Panc1 (cell line): ENCODE measurements at regions not wholly inside any gene's neighbourhood (a gene's known extent, or its start where the extent isn't known, plus 50 kb on each side); places are given as distances from the start of the nearest gene placed in this dataset.
"Not testable (repeated sequence)": the region's sequence is repeated elsewhere in the genome, so short reads cannot be mapped to it uniquely, and the experiment has no call there.

Experiments used
- ATAC-seq: fragments of 200-7000 bp; cut with Tn5 transposase; 2 replicates; pipeline ENCODE4 v1.9.1; 2020; ENCODE audit warnings: mild to moderate bottlenecking, moderate library complexity
- BruUV-seq: library from RNA; stranded (reverse); fragments of 400-500 nt; replicated peaks from 2 replicates; lab custom pipeline; 2021; lab: Mats Ljungman, UMichigan
- CTCF ChIA-PET: fragments of 300-600 bp; sonication (Branson Sonifier 250); formaldehyde crosslinking; loops from one replicate; lab custom pipeline; 2022; ENCODE audit warnings: antibody characterized with exemption; lab: Charles Lee
- POLR2A ChIA-PET: fragments of 300-600 bp; sonication (Branson Sonifier 250); formaldehyde crosslinking; loops from one replicate; lab custom pipeline; 2022; ENCODE audit warnings: antibody characterized with exemption; lab: Charles Lee
- DNase-seq: peaks from one replicate; pipeline ENCODE4 v3.0.0-alpha.2; 2010; ENCODE audit warnings: low read depth, low spot score
- H3K27ac ChIP-seq: 2 replicates; pipeline ENCODE4 v1.5.1; 2011; ENCODE audit warnings: mild to moderate bottlenecking, low read length, inconsistent platforms
- H3K27me3 ChIP-seq: fragments of 200-500 bp; sonication (Bioruptor generic); 2 replicates; pipeline ENCODE4 v1.6.0; 2014; ENCODE audit warnings: low read length, inconsistent platforms; ENCODE audit not compliant: control insufficient read depth, insufficient read depth
- H3K36me3 ChIP-seq: fragments of 200-500 bp; sonication (Bioruptor generic); 2 replicates; pipeline ENCODE4 v1.5.1; 2014; ENCODE audit warnings: inconsistent platforms, mild to moderate bottlenecking, low read length, moderate library complexity; ENCODE audit not compliant: control insufficient read depth, insufficient read depth
- H3K4me1 ChIP-seq: 2 replicates; pipeline ENCODE4 v1.5.1; 2011; ENCODE audit warnings: inconsistent platforms, mild to moderate bottlenecking, low read length, moderate library complexity; ENCODE audit not compliant: control insufficient read depth, insufficient read depth
- H3K4me3 ChIP-seq, 2 experiments: 2 replicates each; pipeline ENCODE4 v1.5.1; 2011 to 2012; ENCODE audit warnings: low read depth in 2 of 2, low read length in 2 of 2, mild to moderate bottlenecking in 2 of 2, inconsistent platforms in 1 of 2, moderate library complexity in 1 of 2
- H3K9me3 ChIP-seq: fragments of 200-500 bp; sonication (Bioruptor generic); 2 replicates; pipeline ENCODE4 v1.5.1; 2014; ENCODE audit warnings: low read depth, mild to moderate bottlenecking, inconsistent platforms, low read length, moderate library complexity; ENCODE audit not compliant: control insufficient read depth, insufficient read depth
- POLR2AphosphoS5 ChIP-seq: IDR thresholded peaks from 2 replicates; pipeline ENCODE4 v1.6.1; 2012; ENCODE audit warnings: mild to moderate bottlenecking, low read depth, low read length, moderate library complexity
- SIN3A ChIP-seq: IDR thresholded peaks from 2 replicates; pipeline ENCODE4 v1.6.1; 2012; ENCODE audit warnings: low read depth, mild to moderate bottlenecking, low read length, moderate library complexity, borderline replicate concordance; ENCODE audit not compliant: insufficient read depth
- TCF7L2 ChIP-seq: IDR thresholded peaks from 2 replicates; pipeline ENCODE4 v1.6.1; 2011; ENCODE audit warnings: mild to moderate bottlenecking, low read depth, low read length, inconsistent platforms
- in situ Hi-C: cut with HindIII; loops from 2 replicates; pipeline ENCODE4 v1.10.0; 2016; ENCODE audit warnings: low sequenced_read_pairs, low pct_unique_long_range_greater_than_20kb
- intact Hi-C: fragments of 100-400 bp; cut with micrococcal nuclease; formaldehyde crosslinking; loops from one replicate; pipeline ENCODE4 v1.10.0; 2022; ENCODE audit not compliant: unreplicated experiment
- TF ChIP-seq, protein P1 (sequence below), 2 experiments: IDR thresholded peaks; 2 replicates each; pipeline ENCODE4 v1.6.1; 2011 to 2012; ENCODE audit warnings: low read depth in 2 of 2, control low read depth in 1 of 2, low read length in 1 of 2, mild to moderate bottlenecking in 1 of 2, moderate library complexity in 1 of 2; ENCODE audit not compliant: insufficient read depth in 1 of 2
- TF ChIP-seq, protein P2 (sequence below): fragments of 450-650 bp; IDR thresholded peaks from 2 replicates; pipeline ENCODE4 v1.5.1; 2017; ENCODE audit warnings: mild to moderate bottlenecking

DNA sequence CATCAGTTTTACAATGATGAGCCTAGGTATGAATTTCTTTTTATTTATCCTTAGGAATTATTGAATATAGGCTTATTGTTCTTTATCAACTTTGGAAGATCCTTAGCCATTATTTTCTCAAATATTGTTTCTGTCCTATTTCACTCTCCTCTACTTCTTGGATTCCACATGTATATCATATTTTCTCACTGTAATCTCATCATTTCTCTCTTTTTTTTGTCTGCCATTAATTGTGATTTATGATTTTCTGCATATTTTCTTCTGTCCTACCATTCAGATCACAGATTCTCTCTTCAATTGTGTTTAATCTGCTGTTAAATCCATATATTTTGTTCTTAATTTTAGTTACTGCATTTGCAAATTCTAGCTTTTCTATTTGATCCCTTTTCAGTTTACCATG is 139.8 kb downstream of the ARRDC3 start:
- DNase-seq (no peak), ATAC-seq (no peak)
- in situ Hi-C loops, result no loop called here
- H3K36me3 ChIP-seq, result no peaks in the 10 kb centered on the region
- H3K27me3 ChIP-seq, result no peaks in the 10 kb centered on the region
- POLR2A ChIA-PET, result no interaction called here
- intact Hi-C loops, result no loop called here
- no peaks in the 10 kb centered on the region for H3K4me1 ChIP-seq
- peaks cover 21% of the 10 kb centered on the region; the same call in 1 of the 2 replicates for H3K9me3 ChIP-seq
- no peak overlapping the region for H3K27ac ChIP-seq
- no TSS peak for BruUV-seq
- H3K4me3 ChIP-seq, result no peak overlapping the region
- CTCF ChIA-PET, result no interaction called here
- TF ChIP-seq SIN3A (no peak), TCF7L2 (no peak), POLR2AphosphoS5 (no peak)
- TF ChIP-seq, protein P1, sequence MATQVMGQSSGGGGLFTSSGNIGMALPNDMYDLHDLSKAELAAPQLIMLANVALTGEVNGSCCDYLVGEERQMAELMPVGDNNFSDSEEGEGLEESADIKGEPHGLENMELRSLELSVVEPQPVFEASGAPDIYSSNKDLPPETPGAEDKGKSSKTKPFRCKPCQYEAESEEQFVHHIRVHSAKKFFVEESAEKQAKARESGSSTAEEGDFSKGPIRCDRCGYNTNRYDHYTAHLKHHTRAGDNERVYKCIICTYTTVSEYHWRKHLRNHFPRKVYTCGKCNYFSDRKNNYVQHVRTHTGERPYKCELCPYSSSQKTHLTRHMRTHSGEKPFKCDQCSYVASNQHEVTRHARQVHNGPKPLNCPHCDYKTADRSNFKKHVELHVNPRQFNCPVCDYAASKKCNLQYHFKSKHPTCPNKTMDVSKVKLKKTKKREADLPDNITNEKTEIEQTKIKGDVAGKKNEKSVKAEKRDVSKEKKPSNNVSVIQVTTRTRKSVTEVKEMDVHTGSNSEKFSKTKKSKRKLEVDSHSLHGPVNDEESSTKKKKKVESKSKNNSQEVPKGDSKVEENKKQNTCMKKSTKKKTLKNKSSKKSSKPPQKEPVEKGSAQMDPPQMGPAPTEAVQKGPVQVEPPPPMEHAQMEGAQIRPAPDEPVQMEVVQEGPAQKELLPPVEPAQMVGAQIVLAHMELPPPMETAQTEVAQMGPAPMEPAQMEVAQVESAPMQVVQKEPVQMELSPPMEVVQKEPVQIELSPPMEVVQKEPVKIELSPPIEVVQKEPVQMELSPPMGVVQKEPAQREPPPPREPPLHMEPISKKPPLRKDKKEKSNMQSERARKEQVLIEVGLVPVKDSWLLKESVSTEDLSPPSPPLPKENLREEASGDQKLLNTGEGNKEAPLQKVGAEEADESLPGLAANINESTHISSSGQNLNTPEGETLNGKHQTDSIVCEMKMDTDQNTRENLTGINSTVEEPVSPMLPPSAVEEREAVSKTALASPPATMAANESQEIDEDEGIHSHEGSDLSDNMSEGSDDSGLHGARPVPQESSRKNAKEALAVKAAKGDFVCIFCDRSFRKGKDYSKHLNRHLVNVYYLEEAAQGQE (IDR thresholded peaks at IDR 0.05; ENCODE audit: insufficient read depth in 1 of 2, low read depth in 2 of 2, low read length in 1 of 2), result no peak
- TF ChIP-seq, protein P2, sequence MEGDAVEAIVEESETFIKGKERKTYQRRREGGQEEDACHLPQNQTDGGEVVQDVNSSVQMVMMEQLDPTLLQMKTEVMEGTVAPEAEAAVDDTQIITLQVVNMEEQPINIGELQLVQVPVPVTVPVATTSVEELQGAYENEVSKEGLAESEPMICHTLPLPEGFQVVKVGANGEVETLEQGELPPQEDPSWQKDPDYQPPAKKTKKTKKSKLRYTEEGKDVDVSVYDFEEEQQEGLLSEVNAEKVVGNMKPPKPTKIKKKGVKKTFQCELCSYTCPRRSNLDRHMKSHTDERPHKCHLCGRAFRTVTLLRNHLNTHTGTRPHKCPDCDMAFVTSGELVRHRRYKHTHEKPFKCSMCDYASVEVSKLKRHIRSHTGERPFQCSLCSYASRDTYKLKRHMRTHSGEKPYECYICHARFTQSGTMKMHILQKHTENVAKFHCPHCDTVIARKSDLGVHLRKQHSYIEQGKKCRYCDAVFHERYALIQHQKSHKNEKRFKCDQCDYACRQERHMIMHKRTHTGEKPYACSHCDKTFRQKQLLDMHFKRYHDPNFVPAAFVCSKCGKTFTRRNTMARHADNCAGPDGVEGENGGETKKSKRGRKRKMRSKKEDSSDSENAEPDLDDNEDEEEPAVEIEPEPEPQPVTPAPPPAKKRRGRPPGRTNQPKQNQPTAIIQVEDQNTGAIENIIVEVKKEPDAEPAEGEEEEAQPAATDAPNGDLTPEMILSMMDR, result no peak

DNA sequence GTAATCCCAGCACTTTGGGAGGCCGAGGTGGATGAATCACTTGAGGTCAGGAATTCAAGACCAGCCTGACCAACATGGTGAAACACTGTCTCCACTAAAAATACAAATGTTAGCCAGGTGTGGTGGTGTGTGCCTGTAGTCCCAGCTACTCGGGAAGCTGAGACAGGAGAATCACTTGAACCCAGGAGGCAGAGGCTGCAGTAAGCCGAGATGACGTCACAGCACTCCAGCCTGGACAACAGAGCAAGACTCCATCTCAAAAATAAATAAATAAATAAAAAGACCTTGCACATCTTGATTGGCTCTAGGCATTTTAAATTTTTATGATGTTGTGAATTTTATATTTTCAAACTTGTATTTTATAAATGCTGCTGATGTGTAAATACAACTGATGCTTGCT is 141.7 kb downstream of the ARRDC3 start:
- in situ Hi-C loops, H3K4me1 ChIP-seq, CTCF ChIA-PET, POLR2A ChIA-PET, H3K27me3 ChIP-seq, BruUV-seq, H3K27ac ChIP-seq, H3K36me3 ChIP-seq, H3K4me3 ChIP-seq, DNase-seq, ATAC-seq, intact Hi-C loops: not testable (repeated sequence)
- H3K9me3 ChIP-seq, result peaks cover 21% of the 10 kb centered on the region; the same call in 1 of the 2 replicates

DNA sequence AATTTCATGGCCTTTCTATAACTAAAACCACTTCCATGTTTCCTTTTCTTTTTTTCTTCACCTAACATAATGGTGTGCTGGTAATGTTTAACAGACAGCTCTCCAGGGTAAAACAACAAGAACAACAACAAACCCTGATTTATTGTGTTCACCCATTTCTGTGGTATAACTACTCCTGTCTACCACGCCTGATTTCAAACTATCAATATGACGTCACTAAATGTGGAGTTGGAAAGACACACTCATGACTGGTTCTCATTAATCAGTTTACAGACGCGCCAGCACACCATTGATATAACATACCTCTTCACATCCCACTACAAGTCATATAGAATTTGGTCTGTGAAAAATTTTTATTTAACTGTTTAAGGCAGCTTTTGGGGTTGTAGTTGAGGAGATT is 142.9 kb downstream of the ARRDC3 start:
- BruUV-seq, result no TSS peak

More for the DNA sequence above, 142.9 kb downstream of the ARRDC3 start:
- DNase-seq (no peak), ATAC-seq (no peak)
- no peak for TF ChIP-seq POLR2AphosphoS5
- no peak for TF ChIP-seq SIN3A
- TF ChIP-seq TCF7L2, result no peak
- TF ChIP-seq, protein P1 (IDR thresholded peaks at IDR 0.05; ENCODE audit: insufficient read depth in 1 of 2, low read depth in 2 of 2, low read length in 1 of 2), result no peak
- TF ChIP-seq, protein P2, result no peak
- Histone ChIP-seq H3K4me3 (no peak overlapping the region), H3K36me3 (no peaks in the 10 kb centered on the region), H3K9me3 (peaks cover 21% of the 10 kb centered on the region; the same call in 1 of the 2 replicates), H3K4me1 (no peaks in the 10 kb centered on the region), H3K27ac (no peak overlapping the region), H3K27me3 (no peaks in the 10 kb centered on the region)
- intact Hi-C loops, result no loop called here
- ChIA-PET CTCF (no interaction called here), POLR2A (no interaction called here)
- in situ Hi-C loops, result no loop called here
